GM10266 (cell line): ENCODE measurements at regions not wholly inside any gene's neighbourhood (a gene's known extent, or its start where the extent isn't known, plus 50 kb on each side); places are given as distances from the start of the nearest gene placed in this dataset.
"Not testable (repeated sequence)": the region's sequence is repeated elsewhere in the genome, so short reads cannot be mapped to it uniquely, and the experiment has no call there.

Experiments
- DNase-seq: peaks from one replicate; pipeline ENCODE4 v3.0.0; 2012; ENCODE audit errors: extremely low spot score
- TF ChIP-seq, protein P1 (sequence below): IDR thresholded peaks from 2 replicates; pipeline ENCODE4 v1.5.1; 2012; ENCODE audit warnings: mild to moderate bottlenecking, low read depth; ENCODE audit not compliant: control insufficient read depth, insufficient read depth; ENCODE audit errors: missing control alignments

GRCh38 chr21:24486973-24487372 is 1120.3 kb downstream of the MRPL39 start:
- DNase-seq, result no peak
- TF ChIP-seq, protein P1, sequence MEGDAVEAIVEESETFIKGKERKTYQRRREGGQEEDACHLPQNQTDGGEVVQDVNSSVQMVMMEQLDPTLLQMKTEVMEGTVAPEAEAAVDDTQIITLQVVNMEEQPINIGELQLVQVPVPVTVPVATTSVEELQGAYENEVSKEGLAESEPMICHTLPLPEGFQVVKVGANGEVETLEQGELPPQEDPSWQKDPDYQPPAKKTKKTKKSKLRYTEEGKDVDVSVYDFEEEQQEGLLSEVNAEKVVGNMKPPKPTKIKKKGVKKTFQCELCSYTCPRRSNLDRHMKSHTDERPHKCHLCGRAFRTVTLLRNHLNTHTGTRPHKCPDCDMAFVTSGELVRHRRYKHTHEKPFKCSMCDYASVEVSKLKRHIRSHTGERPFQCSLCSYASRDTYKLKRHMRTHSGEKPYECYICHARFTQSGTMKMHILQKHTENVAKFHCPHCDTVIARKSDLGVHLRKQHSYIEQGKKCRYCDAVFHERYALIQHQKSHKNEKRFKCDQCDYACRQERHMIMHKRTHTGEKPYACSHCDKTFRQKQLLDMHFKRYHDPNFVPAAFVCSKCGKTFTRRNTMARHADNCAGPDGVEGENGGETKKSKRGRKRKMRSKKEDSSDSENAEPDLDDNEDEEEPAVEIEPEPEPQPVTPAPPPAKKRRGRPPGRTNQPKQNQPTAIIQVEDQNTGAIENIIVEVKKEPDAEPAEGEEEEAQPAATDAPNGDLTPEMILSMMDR, result no peak

DNA sequence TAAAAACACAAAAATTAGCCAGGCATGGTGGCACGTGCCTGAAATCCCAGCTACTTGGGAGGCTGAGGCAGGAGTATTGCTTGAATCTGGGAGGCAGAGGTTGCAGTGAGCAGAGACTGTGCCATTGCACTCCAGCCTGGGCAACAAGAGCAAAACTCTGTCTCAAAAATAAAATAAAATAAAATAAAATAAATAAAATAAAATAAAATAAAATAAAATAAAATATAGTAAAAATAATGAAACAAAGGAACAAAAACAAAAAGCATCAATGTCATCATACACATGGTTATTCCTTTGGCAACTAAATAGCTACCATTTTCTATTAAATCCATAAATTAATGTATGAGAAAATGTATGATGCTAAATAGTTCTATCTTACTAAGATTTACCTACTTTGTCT is 1123.9 kb downstream of the MRPL39 start:
- not testable (repeated sequence) for DNase-seq

GRCh38 chr21:24470852-24471251 is 1136.4 kb downstream of the MRPL39 start:
- TF ChIP-seq, protein P1, result no peak
- no peak for DNase-seq

DNA sequence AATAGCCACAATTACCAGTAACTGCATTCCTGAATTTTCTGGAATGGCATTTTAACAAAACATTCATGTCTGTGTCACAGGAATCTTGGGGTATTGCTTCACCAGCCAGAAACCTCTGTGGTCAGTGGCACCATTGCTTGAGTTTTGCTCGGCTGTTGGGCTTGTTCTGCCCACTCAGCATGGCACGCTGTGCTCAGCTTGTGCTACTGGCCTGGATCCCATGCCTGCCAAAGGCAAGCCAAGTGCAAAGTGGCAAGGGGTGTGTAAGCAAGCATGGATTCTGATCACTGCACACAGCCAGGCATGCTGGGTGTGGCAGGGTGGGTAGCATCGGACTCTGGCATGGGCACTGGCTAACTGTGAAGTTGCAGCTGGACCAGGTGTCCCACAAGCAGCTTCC is 1150.9 kb downstream of the MRPL39 start:
- TF ChIP-seq, protein P1, result no peak
- DNase-seq, result no peak

DNA sequence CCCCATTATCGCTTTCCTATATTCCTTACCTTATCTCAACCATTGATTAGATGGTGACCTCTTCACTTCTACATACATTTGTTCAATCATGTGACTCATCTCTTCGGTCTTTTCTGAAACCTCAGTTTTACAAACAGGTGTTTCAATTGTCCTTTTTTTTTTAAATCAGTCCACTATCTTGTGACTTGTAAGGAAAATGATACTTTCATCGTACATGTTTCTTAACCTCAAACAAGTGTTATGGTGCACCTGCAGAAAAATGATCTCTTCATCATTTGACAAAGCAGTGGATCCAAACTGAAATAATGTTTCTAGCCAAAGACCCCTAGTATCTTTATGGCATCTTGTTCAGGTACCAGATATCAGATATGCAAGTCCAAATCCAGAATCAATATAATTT is 1157.2 kb downstream of the MRPL39 start:
- DNase-seq, result no peak
- TF ChIP-seq, protein P1, result no peak

DNA sequence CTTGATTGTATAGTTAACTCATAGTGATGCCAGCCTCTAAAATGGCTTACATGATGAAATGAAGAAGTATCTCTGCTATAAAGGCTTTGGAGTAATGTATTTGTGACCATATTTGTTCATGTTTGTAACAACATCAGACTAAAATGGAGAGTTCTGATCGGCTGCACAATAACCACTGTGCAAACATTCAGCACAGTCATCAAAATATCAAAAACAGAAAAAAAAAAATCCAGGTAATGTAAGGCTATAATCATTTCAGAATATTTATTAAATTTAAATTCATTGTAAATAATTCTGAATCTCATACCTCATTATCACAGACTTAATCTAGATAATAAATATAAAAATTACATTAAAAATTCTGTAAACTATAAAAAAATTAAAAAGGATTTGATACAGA is 1161.8 kb downstream of the MRPL39 start:
- TF ChIP-seq, protein P1, result no peak
- DNase-seq, result no peak

- TF ChIP-seq, protein P1, result no peak
- no peak for DNase-seq
These were observed 1162.5 kb downstream of the MRPL39 start for GRCh38 chr21:24444736-24445135.

- TF ChIP-seq, protein P1, result no peak
- DNase-seq, result no peak
These were observed 1171.0 kb downstream of the MRPL39 start for GRCh38 chr21:24436236-24436635.
